ENCODE measurements at regions not wholly inside any gene's neighbourhood (a gene's known extent, or its start where the extent isn't known, plus 50 kb on each side); places are given as distances from the start of the nearest gene placed in this dataset.

DNA sequence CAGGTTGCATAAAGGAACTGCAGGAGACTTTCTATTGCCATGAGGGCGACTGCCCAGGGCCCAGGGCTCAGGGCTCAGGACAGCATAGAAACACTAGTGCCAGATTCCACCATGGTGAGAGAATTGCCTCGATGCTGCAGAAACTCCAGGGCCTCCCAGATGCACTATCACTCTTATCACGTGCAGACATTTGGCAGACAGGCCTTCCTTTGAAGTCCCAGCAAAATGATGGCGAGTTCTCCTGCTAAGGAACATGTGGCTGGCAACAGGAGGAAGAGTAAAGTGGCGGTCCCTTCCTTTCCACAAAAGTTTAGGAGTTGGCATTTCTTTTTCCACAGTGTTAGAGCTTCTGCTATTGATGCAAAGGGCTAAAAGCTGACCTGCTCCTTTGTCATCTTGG is 214.0 kb upstream of the LNX1 start:
- DNase-seq, result no peak
- Mint-ChIP-seq H3K4me1 (ENCODE audit: low read depth in 2 of 2) (no peaks in the 10 kb centered on the region), H3K27me3 (no peaks in the 10 kb centered on the region), H3K36me3 (ENCODE audit: insufficient read depth) (no peaks in the 10 kb centered on the region), H3K9me3 (no peaks in the 10 kb centered on the region), H3K27ac (no peak overlapping the region), H3K4me3 (no peak overlapping the region)
- ATAC-seq (replicated peaks), result no peak

DNA sequence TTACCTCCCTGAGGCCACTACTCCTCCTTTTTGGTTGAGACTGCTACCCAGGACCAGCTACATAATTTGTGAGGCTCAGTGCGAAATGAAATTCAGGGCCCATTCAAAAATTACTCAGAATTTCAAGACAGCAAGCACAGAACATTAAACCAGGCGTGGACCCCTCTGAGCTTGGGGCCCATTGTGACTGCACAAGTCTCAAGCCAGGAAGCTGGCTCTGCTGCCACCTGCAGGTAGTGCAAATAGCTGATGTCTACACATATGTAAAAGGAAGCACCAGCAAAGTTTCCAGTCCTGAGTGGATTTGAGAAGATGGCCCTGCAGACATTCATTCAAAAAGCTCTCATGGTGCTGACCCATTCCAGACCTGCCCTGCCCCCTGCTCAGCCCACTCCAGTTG is 213.4 kb upstream of the LNX1 start:
- ATAC-seq (replicated peaks) (no peak), DNase-seq (no peak)
- no peaks in the 10 kb centered on the region for H3K9me3 Mint-ChIP-seq
- H3K4me1 Mint-ChIP-seq (ENCODE audit: low read depth in 2 of 2), result no peaks in the 10 kb centered on the region
- H3K27ac Mint-ChIP-seq, result no peak overlapping the region
- no peak overlapping the region for H3K4me3 Mint-ChIP-seq
- H3K36me3 Mint-ChIP-seq (ENCODE audit: insufficient read depth), result no peaks in the 10 kb centered on the region
- H3K27me3 Mint-ChIP-seq, result no peaks in the 10 kb centered on the region

DNA sequence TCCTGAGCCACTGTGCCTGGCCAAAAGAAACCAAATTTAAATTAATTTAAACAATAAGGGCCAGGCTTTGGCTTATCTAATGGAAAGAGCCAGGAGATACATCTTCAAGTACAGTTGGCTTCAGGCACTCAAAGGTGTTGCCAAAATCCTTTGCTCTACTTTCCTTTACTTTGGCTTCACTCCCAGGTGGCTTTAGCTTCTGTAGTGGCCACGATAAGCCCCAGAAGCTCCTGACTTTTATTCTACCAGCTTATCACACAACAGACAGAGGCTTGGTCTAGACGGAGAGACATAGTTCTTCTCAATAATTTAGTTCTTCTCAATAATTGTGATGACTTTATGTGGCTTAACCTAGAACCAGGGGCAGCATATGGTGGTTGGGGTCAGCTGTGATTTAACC is 211.2 kb upstream of the LNX1 start:
- Mint-ChIP-seq H3K27me3 (no peaks in the 10 kb centered on the region), H3K4me3 (no peak overlapping the region)

DNA sequence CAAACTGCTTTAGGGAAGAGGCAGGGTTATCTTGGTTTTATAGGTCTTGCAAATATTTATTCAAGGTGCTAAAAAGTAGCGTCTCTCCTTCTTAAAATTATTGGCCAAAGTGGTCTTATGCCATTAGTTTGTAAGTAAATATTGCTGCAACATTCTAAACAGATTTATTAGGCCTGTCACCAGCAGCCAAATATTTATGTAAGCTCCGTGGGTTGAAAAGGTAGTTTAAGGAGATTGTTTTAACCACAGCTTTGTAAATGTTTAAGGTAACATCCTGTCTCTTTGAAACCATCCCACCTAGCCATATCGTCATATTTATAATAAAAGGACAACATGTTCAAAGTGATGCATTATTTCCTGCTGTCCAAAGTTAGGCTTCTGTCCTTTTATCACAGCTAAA is 210.1 kb upstream of the LNX1 start:
- H3K27ac Mint-ChIP-seq, result no peak overlapping the region
- no peaks in the 10 kb centered on the region for H3K36me3 Mint-ChIP-seq (ENCODE audit: insufficient read depth)
- ATAC-seq (replicated peaks) (no peak), DNase-seq (no peak)
- no peaks in the 10 kb centered on the region for H3K27me3 Mint-ChIP-seq
- no peak overlapping the region for H3K4me3 Mint-ChIP-seq
- no peaks in the 10 kb centered on the region for H3K4me1 Mint-ChIP-seq (ENCODE audit: low read depth in 2 of 2)
- H3K9me3 Mint-ChIP-seq, result no peaks in the 10 kb centered on the region

More for the DNA sequence above, 211.2 kb upstream of the LNX1 start:
- H3K9me3 Mint-ChIP-seq, result no peaks in the 10 kb centered on the region
- ATAC-seq (replicated peaks) (no peak), DNase-seq (no peak)
- no peak overlapping the region for H3K27ac Mint-ChIP-seq
- H3K4me1 Mint-ChIP-seq (ENCODE audit: low read depth in 2 of 2), result no peaks in the 10 kb centered on the region
- no peaks in the 10 kb centered on the region for H3K36me3 Mint-ChIP-seq (ENCODE audit: insufficient read depth)

DNA sequence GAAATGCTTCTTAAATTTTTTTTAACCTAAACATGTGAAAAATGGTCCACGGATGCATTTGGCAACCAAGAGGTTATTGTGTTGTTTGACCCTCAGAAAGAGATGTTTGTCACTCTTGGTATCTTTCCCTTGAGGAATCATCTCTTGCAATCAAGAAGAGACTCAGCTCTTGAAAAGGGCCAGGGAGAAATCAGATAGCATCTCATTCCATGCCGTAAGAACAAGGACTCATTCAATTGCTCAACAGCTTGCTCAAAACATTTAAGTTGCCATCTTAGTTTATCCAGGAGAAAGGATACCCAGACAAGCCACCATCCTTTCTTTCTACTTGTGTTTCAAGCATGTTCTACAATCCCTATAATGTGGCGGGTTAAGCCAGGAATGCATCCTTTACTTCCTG is 209.5 kb upstream of the LNX1 start:
- no peaks in the 10 kb centered on the region for H3K36me3 Mint-ChIP-seq (ENCODE audit: insufficient read depth)
- DNase-seq, result no peak
- no peak overlapping the region for H3K27ac Mint-ChIP-seq
- no peaks in the 10 kb centered on the region for H3K9me3 Mint-ChIP-seq
- ATAC-seq (replicated peaks), result no peak
- no peaks in the 10 kb centered on the region for H3K4me1 Mint-ChIP-seq (ENCODE audit: low read depth in 2 of 2)
- no peaks in the 10 kb centered on the region for H3K27me3 Mint-ChIP-seq
- H3K4me3 Mint-ChIP-seq, result no peak overlapping the region

DNA sequence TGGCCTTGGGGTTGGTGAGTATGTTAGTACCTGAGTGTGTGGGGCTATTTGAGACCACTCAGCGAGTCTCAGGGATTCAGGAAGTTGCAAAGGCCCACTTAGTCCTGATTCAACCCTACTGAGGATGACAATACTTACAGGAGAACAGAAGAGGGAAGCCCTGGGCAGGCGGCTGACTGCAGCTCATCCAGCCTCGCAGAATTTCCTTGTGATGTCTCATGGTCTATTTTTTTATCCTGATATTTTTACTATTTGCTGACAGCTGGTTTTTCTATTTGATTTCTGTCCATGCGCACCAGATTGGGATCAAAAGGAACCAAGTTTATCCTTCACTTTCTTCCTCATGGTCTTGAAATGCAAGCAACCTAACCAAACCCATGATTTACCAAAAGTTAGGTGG is 201.8 kb upstream of the LNX1 start:
- Mint-ChIP-seq H3K4me1 (ENCODE audit: low read depth in 2 of 2) (no peaks in the 10 kb centered on the region), H3K4me3 (no peak overlapping the region), H3K9me3 (peaks cover 2 to 6% of the 10 kb centered on the region in 2 donors), H3K27ac (no peak overlapping the region), H3K27me3 (peaks cover 12 to 20% of the 10 kb centered on the region in 2 donors), H3K36me3 (ENCODE audit: insufficient read depth) (no peaks in the 10 kb centered on the region)
- no peak for DNase-seq
- no peak for ATAC-seq (replicated peaks)

DNA sequence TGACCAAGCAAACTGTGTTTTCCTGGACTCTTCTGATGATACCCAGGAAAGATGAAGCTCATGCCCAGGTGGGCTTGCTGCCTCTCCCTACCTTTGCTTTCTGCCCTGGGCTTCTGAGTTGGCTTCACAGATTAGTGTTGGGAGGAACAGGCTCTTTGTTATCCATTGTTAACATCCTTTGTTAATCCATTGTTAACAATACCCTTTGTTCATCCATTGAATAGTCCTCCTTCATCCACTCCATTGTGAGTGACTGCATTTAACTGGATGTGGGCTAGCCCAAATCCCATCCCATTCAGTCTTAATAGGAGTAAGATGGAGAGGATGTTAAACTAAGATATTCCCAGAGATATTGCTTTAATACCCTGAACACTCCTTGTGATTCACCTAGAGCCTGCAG is 199.0 kb upstream of the LNX1 start:
- H3K27me3 Mint-ChIP-seq, result peaks cover 12 to 20% of the 10 kb centered on the region in 2 donors
- no peaks in the 10 kb centered on the region for H3K36me3 Mint-ChIP-seq (ENCODE audit: insufficient read depth)
- ATAC-seq (replicated peaks) (no peak), DNase-seq (no peak)
- no peaks in the 10 kb centered on the region for H3K4me1 Mint-ChIP-seq (ENCODE audit: low read depth in 2 of 2)
- peaks cover 2 to 6% of the 10 kb centered on the region in 2 donors for H3K9me3 Mint-ChIP-seq
- H3K27ac Mint-ChIP-seq, result no peak overlapping the region
- no peak overlapping the region for H3K4me3 Mint-ChIP-seq

DNA sequence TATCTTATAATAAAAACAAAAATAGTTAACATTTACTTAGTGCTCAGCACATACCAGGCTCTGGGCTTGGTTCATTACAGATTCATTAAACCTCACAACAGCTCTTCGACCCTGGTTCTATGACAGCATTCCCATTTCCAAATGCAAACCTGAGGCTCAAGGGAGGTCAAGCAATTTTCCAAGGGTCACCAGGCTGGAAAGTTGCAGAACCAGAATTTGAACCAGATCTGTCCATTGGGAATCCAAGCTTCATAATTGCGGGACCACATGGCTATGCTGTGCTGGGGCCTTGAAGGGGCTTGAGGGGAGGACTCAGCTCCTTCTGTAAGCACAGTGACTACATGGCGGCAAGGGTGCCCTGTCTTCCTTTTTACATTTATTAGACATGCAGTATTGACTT is 197.3 kb upstream of the LNX1 start:
- Mint-ChIP-seq H3K27me3 (peaks cover 6 to 20% of the 10 kb centered on the region in 2 donors), H3K4me1 (ENCODE audit: low read depth in 2 of 2) (no peaks in the 10 kb centered on the region), H3K4me3 (no peak overlapping the region), H3K27ac (no peak overlapping the region), H3K9me3 (peaks cover 3 to 6% of the 10 kb centered on the region in 2 donors), H3K36me3 (ENCODE audit: insufficient read depth) (no peaks in the 10 kb centered on the region)
- no peak for ATAC-seq (replicated peaks)
- no peak for DNase-seq

DNA sequence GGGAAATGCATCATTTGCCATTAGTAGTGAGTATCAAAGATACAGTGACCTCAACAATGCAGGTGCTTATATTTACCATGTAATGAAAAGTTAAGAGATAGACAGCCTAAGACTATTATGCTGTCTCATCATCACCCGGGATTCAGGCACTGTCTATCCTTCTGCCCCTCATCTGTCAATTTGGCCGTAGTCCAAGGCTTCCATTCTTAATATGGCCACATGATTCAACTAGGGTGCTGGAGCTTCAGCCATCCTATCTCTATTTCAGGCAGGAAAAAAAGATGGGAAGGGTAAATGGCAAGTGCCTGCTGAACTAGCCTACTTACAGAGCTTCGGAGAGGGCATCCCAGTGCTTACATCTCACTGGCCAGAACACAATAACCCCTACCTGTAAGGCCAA is 196.7 kb upstream of the LNX1 start:
- Mint-ChIP-seq H3K27me3 (peaks cover 6 to 20% of the 10 kb centered on the region in 2 donors), H3K4me3 (no peak overlapping the region), H3K9me3 (peaks cover 3 to 6% of the 10 kb centered on the region in 2 donors), H3K4me1 (ENCODE audit: low read depth in 2 of 2) (no peaks in the 10 kb centered on the region), H3K27ac (no peak overlapping the region), H3K36me3 (ENCODE audit: insufficient read depth) (no peaks in the 10 kb centered on the region)
- ATAC-seq (replicated peaks), result no peak
- DNase-seq, result no peak

DNA sequence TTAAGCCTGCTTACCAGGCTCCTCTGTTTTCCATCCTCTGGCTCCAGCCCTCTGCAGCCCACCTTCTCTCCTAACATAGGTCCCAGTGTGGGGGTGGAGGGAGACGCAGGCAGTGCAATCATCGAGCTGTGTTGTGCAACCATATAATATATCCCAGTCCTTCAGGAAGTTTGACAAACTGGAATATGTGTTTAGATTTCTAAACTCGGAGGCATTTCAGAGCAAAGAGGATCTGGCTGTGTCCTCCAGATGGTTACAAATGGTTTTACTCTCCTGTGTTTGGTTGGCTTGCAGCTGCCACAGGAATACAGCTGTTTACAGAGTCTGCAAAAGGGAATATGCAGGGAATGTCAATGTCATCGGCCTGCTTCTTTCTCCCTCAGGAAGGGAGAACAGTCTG is 195.3 kb upstream of the LNX1 start:
- no peaks in the 10 kb centered on the region for H3K4me1 Mint-ChIP-seq (ENCODE audit: low read depth in 2 of 2)
- ATAC-seq (replicated peaks) (no peak), DNase-seq (no peak)
- peaks cover 6 to 12% of the 10 kb centered on the region in 2 donors for H3K27me3 Mint-ChIP-seq
- peaks cover 1 to 2% of the 10 kb centered on the region in 2 donors for H3K9me3 Mint-ChIP-seq
- no peak overlapping the region for H3K27ac Mint-ChIP-seq
- H3K4me3 Mint-ChIP-seq, result no peak overlapping the region
- no peaks in the 10 kb centered on the region for H3K36me3 Mint-ChIP-seq (ENCODE audit: insufficient read depth)

DNA sequence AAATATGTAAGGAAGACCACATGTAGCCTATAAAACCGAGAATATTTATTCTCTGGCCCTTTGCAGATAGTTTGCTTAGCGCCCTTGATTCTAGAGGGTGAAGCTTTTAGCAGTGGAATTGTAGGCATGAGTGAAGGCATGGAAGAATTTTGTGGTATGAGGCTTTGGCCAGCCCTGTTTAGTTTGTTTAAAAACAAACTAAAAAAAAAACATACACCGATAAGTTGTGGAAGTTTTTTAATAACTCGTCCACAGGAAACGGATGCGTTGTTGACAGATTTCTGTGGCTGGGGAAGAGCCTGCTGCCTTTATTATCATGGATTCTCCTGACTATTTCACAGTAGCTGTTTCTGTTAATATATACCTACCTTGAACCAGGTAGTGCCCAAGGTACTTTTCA is 194.7 kb upstream of the LNX1 start:
- Mint-ChIP-seq H3K4me3 (no peak overlapping the region), H3K4me1 (ENCODE audit: low read depth in 2 of 2) (no peaks in the 10 kb centered on the region), H3K36me3 (ENCODE audit: insufficient read depth) (no peaks in the 10 kb centered on the region), H3K9me3 (peaks cover 0 to 2% of the 10 kb centered on the region in 2 donors), H3K27me3 (peaks cover 3 to 6% of the 10 kb centered on the region in 2 donors), H3K27ac (no peak overlapping the region)
- DNase-seq, result no peak
- ATAC-seq (replicated peaks), result no peak

DNA sequence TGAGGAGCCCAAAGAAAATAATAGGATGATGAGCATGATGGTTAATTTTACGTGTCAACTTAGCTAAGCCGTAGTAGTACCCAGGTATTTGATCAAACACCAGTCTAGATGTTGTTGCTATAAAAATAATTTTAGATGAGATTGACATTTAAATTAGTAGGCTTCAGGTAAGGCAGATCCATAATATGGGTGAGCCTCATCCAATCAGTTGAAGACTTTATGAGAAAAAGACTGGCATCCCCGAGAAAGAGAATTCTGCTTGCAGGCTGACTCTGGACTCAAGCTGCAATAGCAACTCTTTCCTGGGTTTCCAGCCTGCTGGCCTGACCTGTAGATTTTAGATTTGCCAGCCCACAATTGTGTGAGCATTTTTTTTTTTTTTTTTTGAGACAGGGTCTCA is 192.8 kb upstream of the LNX1 start:
- no peaks in the 10 kb centered on the region for H3K36me3 Mint-ChIP-seq (ENCODE audit: insufficient read depth)
- no peak overlapping the region for H3K4me3 Mint-ChIP-seq
- peaks cover 0 to 2% of the 10 kb centered on the region in 2 donors for H3K9me3 Mint-ChIP-seq
- ATAC-seq (replicated peaks) (no peak), DNase-seq (no peak)
- no peaks in the 10 kb centered on the region for H3K4me1 Mint-ChIP-seq (ENCODE audit: low read depth in 2 of 2)
- H3K27me3 Mint-ChIP-seq, result no peaks in the 10 kb centered on the region
- no peak overlapping the region for H3K27ac Mint-ChIP-seq

DNA sequence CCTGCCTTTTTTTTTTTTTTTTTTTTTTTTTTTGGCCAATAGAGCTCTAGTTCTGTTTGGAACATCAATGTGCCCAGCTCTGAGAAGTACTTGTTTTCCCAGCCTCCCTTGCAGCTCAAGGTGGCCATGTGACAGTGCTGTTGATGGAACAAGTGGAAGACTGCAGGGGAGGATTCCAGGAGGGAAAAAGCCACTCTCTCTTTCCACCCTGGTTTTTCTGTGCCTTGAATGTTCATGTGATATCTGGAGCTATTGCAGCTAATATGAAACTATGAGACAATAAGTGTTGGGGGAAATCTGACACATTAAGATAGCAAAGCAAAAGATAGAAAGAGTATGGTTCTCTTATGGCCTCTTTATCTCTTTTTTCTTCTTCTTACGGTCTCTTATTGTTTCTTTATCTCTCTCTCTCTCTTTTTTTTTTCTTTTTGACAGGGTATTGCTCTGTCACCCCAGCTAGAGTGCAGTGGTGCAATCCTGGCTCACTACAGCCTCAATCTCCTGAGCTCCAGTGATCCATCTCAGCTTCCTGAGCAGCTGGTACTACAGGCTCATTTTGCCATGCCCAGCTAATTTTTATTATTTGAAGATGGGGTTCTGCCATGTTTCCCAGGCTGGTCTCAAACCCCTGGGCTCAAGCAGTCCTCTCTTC is 192.0 kb upstream of the LNX1 start:
- no peak for ATAC-seq (replicated peaks)
- Mint-ChIP-seq H3K27ac (no peak overlapping the region), H3K4me1 (ENCODE audit: low read depth in 2 of 2) (no peaks in the 10 kb centered on the region), H3K4me3 (no peak overlapping the region), H3K27me3 (no peaks in the 10 kb centered on the region), H3K36me3 (ENCODE audit: insufficient read depth) (no peaks in the 10 kb centered on the region), H3K9me3 (peaks cover 0 to 2% of the 10 kb centered on the region in 2 donors)
- no peak for DNase-seq

DNA sequence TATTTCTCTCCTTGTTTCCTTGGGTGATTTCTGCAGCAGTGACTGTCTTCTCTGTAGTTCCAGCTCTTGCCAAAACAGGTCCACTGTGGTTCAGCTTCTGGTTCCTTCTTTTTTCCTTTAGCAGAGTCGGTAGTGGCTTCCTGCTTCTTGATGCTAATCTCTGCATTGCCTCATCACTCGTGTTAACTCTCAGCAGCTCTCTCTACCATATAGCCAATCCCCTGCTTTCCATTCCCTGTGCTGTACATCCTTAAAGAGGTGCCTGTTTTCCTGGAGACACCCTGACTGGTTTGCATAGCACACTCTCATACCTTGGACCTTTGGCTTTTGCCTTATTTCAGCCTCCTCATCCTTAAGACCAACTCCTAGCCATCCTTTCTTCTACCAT is 191.2 kb upstream of the LNX1 start:
- Mint-ChIP-seq H3K36me3 (ENCODE audit: insufficient read depth) (no peaks in the 10 kb centered on the region), H3K27me3 (no peaks in the 10 kb centered on the region), H3K9me3 (peaks cover 0 to 2% of the 10 kb centered on the region in 2 donors), H3K4me3 (no peak overlapping the region), H3K27ac (no peak overlapping the region), H3K4me1 (ENCODE audit: low read depth in 2 of 2) (no peaks in the 10 kb centered on the region)
- no peak for DNase-seq
- no peak for ATAC-seq (replicated peaks)

Measured in effector memory CD8-positive, alpha-beta T cell (primary cell).